Sigmoid colon (tissue), 6 donors: ENCODE measurements at regions not wholly inside any gene's neighbourhood (a gene's known extent, or its start where the extent isn't known, plus 50 kb on each side); places are given as distances from the start of the nearest gene placed in this dataset.
A peak's percentile ranks its signal among the peaks of the same experiment; 100 is the strongest.

ENCODE experiments used
- DNase-seq: peaks from one replicate; pipeline ENCODE4 v3.0.0-alpha.2; 2019
- H3K27ac ChIP-seq, 4 donors: fragments of 200-600 bp; sonication (generic); one replicate each; pipeline ENCODE4 v1.5.1; 2016 to 2019; ENCODE audit warnings: mild to moderate bottlenecking in 1 of 4
- H3K27me3 ChIP-seq, 3 donors: fragments of 200-600 bp; sonication (generic); one replicate each; pipeline ENCODE4 v1.5.1; 2019; ENCODE audit warnings: mild to moderate bottlenecking in 1 of 3
- H3K36me3 ChIP-seq, 4 donors: fragments of 200-600 bp; sonication (generic); one replicate each; pipeline ENCODE4 v1.5.1; 2016 to 2019
- H3K4me1 ChIP-seq, 4 donors: fragments of 200-600 bp; sonication (generic); one replicate each; pipeline ENCODE4 v1.5.1; 2017 to 2019
- H3K4me3 ChIP-seq, 4 donors: fragments of 200-600 bp; sonication (generic); one replicate each; pipeline ENCODE4 v1.5.1; 2017 to 2019; ENCODE audit warnings: mild to moderate bottlenecking in 2 of 4, moderate library complexity in 1 of 4
- H3K9me3 ChIP-seq, 4 donors: fragments of 200-600 bp in 3 of 4; sonication (generic) in 3 of 4; one replicate each; pipeline versions ENCODE4 v1.5.1 to v1.6.1; 2013 to 2019
- CTCF ChIP-seq, 4 experiments: fragments of 450-650 bp in 3 of 4; fragments of 200-600 bp in 1 of 4; IDR thresholded peaks; one replicate each; pipeline ENCODE4 v1.5.1; 2016 to 2019; ENCODE audit warnings: antibody characterized with exemption in 4 of 4, mild to moderate bottlenecking in 3 of 4, moderate library complexity in 2 of 4
- EP300 ChIP-seq, 4 donors: sonication (generic); formaldehyde crosslinking; IDR thresholded peaks; one replicate each; pipeline ENCODE4 v1.6.1; 2017; ENCODE audit warnings: antibody characterized with exemption in 4 of 4
- POLR2A ChIP-seq, 2 donors: fragments of 450-650 bp; IDR thresholded peaks; one replicate each; pipeline ENCODE4 v1.6.1; 2016; ENCODE audit warnings: antibody characterized with exemption in 2 of 2, mild to moderate bottlenecking in 2 of 2, moderate library complexity in 2 of 2
- POLR2AphosphoS5 ChIP-seq, 4 donors: sonication (generic); formaldehyde crosslinking; IDR thresholded peaks; one replicate each; pipeline ENCODE4 v1.6.1; 2017; ENCODE audit warnings: antibody characterized with exemption in 4 of 4
- WGBS, 2 donors: extraction: QIAGEN DNeasy Blood & Tissue Kit; methylation state at CpG; one replicate each; pipeline ENCODE4 v1.1.7; 2013; 5-methylcytosine and 5-hydroxymethylcytosine counted together
- intact Hi-C: fragments of 100-400 bp; cut with DNase I; formaldehyde crosslinking; loops from one replicate; pipeline ENCODE4 v1.15.1; 2023
- donor health status: healthy with polysubstance abuse.
- donor health status: healthy.

- DNase-seq, result no peak
- Histone ChIP-seq H3K27ac (peak overlapping the region; percentile 13 to 71 (median 54)), H3K9me3 (no peaks in the 10 kb centered on the region), H3K36me3 (no peaks in the 10 kb centered on the region), H3K27me3 (no peaks in the 10 kb centered on the region), H3K4me3 (no peak overlapping the region), H3K4me1 (peaks cover 0 to 29% (median 20%) of the 10 kb centered on the region in 4 donors)
- WGBS, 2 donors, result 88 to 90% methylated on average over 3 of the region's 3 CpGs
- no peak for TF ChIP-seq POLR2AphosphoS5 (IDR thresholded peaks at IDR 0.05)
- no peak for TF ChIP-seq EP300 (IDR thresholded peaks at IDR 0.05)
- TF ChIP-seq CTCF (IDR thresholded peaks at IDR 0.05), result no peak
- no peak for TF ChIP-seq POLR2A (IDR thresholded peaks at IDR 0.05)
- intact Hi-C loops, result no loop called here
Observed at GRCh38 chr13:33637978-33638743, 179.8 kb upstream of the RFC3 start.

- Histone ChIP-seq H3K27ac (peak overlapping the region; percentile 9 to 71 (median 54)), H3K36me3 (no peaks in the 10 kb centered on the region), H3K27me3 (no peaks in the 10 kb centered on the region), H3K4me1 (peaks cover 0 to 34% (median 23%) of the 10 kb centered on the region in 4 donors), H3K9me3 (no peaks in the 10 kb centered on the region), H3K4me3 (no peak overlapping the region)
- no peak for TF ChIP-seq CTCF (IDR thresholded peaks at IDR 0.05)
- peak in 2 of 4 donors; percentile 15 to 30 for TF ChIP-seq EP300 (IDR thresholded peaks at IDR 0.05)
- peak; percentile 56 to 70 (median 62) for TF ChIP-seq POLR2AphosphoS5 (IDR thresholded peaks at IDR 0.05)
- WGBS, 2 donors, result 45 to 56% methylated on average over 3 of the region's 3 CpGs
- intact Hi-C loops, result no loop called here
- DNase-seq, result peak; percentile 86
Observed at GRCh38 chr13:33639158-33639557, 178.8 kb upstream of the RFC3 start.

GRCh38 chr13:33639626-33640080, 178.3 kb upstream of the RFC3 start:
- Histone ChIP-seq H3K4me1 (peaks cover 0 to 33% (median 22%) of the 10 kb centered on the region in 4 donors), H3K27me3 (no peaks in the 10 kb centered on the region), H3K36me3 (no peaks in the 10 kb centered on the region), H3K9me3 (no peaks in the 10 kb centered on the region), H3K27ac (peak overlapping the region; percentile 4 to 71 (median 36)), H3K4me3 (no peak overlapping the region)
- DNase-seq, result no peak
- intact Hi-C loops, result no loop called here
- TF ChIP-seq EP300 (IDR thresholded peaks at IDR 0.05), result no peak
- TF ChIP-seq CTCF (IDR thresholded peaks at IDR 0.05), result no peak
- TF ChIP-seq POLR2A (IDR thresholded peaks at IDR 0.05), result no peak
- no peak for TF ChIP-seq POLR2AphosphoS5 (IDR thresholded peaks at IDR 0.05)
- WGBS, 2 donors, result 84 to 86% methylated on average over 4 of the region's 4 CpGs

GRCh38 chr13:33640832-33641231, 177.1 kb upstream of the RFC3 start:
- TF ChIP-seq CTCF (IDR thresholded peaks at IDR 0.05) (no peak), POLR2A (IDR thresholded peaks at IDR 0.05) (no peak), POLR2AphosphoS5 (IDR thresholded peaks at IDR 0.05) (no peak), EP300 (IDR thresholded peaks at IDR 0.05) (no peak)
- Histone ChIP-seq H3K4me1 (peaks cover 0 to 33% (median 22%) of the 10 kb centered on the region in 4 donors), H3K27me3 (no peaks in the 10 kb centered on the region), H3K4me3 (no peak overlapping the region), H3K27ac (peak overlapping the region in 3 of 4 donors; percentile 63 to 71 (median 64)), H3K9me3 (no peaks in the 10 kb centered on the region), H3K36me3 (no peaks in the 10 kb centered on the region)
- intact Hi-C loops, result no loop called here
- DNase-seq, result no peak
